Transverse colon (tissue), 4 donors: ENCODE measurements at regions not wholly inside any gene's neighbourhood (a gene's known extent, or its start where the extent isn't known, plus 50 kb on each side); places are given as distances from the start of the nearest gene placed in this dataset.

Experiments
- CTCF ChIP-seq, 5 experiments: fragments of 200-600 bp in 3 of 5; fragments of 450-650 bp in 2 of 5; sonication (generic) in 3 of 5; IDR thresholded peaks; 1 replicate in 2 of 5; 2 replicates in 3 of 5; pipeline ENCODE4 v1.5.1; 2016 to 2017; ENCODE audit warnings: antibody characterized with exemption in 5 of 5, inconsistent platforms in 3 of 5, mild to moderate bottlenecking in 2 of 5, moderate library complexity in 1 of 5
- POLR2A ChIP-seq: fragments of 450-650 bp; IDR thresholded peaks from one replicate; pipeline ENCODE4 v1.6.1; 2016; ENCODE audit warnings: antibody characterized with exemption, mild to moderate bottlenecking, moderate library complexity
- POLR2AphosphoS5 ChIP-seq, 3 donors: sonication (generic); formaldehyde crosslinking; IDR thresholded peaks; one replicate each; pipeline ENCODE4 v1.6.1; 2016; ENCODE audit warnings: antibody characterized with exemption in 3 of 3

GRCh38 chr6:141809901-141810300, 322.8 kb upstream of the GJE1 start:
- no peak for TF ChIP-seq CTCF (IDR thresholded peaks at IDR 0.05)
- TF ChIP-seq POLR2AphosphoS5 (IDR thresholded peaks at IDR 0.05) = no peak
- TF ChIP-seq POLR2A = no peak
